ENCODE measurements at regions not wholly inside any gene's neighbourhood (a gene's known extent, or its start where the extent isn't known, plus 50 kb on each side); places are given as distances from the start of the nearest gene placed in this dataset.

DNA sequence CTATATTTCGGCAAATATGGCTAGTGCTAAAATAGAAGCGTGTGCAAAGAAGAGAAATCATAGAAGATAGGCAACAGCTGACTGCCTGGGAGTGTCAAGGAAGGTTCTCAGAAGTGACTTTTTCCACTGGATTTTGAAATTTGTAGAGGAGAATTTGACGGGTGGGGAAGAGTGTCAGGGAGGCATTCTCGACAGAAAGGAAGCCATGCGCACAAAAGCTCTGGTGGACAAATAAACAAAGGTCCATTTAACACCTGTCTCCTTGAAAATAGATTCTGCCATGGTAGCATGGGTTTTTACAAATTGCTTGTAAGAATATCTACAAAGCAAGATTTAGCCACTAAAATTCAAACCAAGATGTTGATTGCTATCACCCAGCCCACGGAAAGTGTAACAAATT, 1081.5 kb downstream of the GALC start:
- TF ChIP-seq, protein P1, sequence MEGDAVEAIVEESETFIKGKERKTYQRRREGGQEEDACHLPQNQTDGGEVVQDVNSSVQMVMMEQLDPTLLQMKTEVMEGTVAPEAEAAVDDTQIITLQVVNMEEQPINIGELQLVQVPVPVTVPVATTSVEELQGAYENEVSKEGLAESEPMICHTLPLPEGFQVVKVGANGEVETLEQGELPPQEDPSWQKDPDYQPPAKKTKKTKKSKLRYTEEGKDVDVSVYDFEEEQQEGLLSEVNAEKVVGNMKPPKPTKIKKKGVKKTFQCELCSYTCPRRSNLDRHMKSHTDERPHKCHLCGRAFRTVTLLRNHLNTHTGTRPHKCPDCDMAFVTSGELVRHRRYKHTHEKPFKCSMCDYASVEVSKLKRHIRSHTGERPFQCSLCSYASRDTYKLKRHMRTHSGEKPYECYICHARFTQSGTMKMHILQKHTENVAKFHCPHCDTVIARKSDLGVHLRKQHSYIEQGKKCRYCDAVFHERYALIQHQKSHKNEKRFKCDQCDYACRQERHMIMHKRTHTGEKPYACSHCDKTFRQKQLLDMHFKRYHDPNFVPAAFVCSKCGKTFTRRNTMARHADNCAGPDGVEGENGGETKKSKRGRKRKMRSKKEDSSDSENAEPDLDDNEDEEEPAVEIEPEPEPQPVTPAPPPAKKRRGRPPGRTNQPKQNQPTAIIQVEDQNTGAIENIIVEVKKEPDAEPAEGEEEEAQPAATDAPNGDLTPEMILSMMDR (IDR thresholded peaks at IDR 0.05) = no peak
- no peak for TF ChIP-seq POLR2A (IDR thresholded peaks at IDR 0.05)

Data from esophagus squamous epithelium (tissue), 4 donors.